ENCODE measurements at regions not wholly inside any gene's neighbourhood (a gene's known extent, or its start where the extent isn't known, plus 50 kb on each side); places are given as distances from the start of the nearest gene placed in this dataset.
A peak's percentile ranks its signal among the peaks of the same experiment; 100 is the strongest.

GRCh38 chr4:160180211-160180610 lies 1077.3 kb downstream of the RAPGEF2 start:
- peak; percentile 60 for DNase-seq (ENCODE audit: low read depth)
- Mint-ChIP-seq H3K4me1 (ENCODE audit: low read depth, unreplicated experiment) (peaks cover 8% of the 10 kb centered on the region), H3K4me3 (ENCODE audit: unreplicated experiment) (no peak overlapping the region), H3K27me3 (ENCODE audit: low read depth, unreplicated experiment) (no peaks in the 10 kb centered on the region), H3K27ac (ENCODE audit: unreplicated experiment) (peak overlapping the region; percentile 29), H3K36me3 (ENCODE audit: low read depth, unreplicated experiment) (no peaks in the 10 kb centered on the region), H3K9me3 (ENCODE audit: unreplicated experiment) (no peaks in the 10 kb centered on the region)
- peak overlapping the region; percentile 17 for H3K4me2 ChIP-seq (ENCODE audit: low read length)
- H3K4me1 ChIP-seq (ENCODE audit: insufficient read depth, low read length), result no peaks in the 10 kb centered on the region
- H3K9ac ChIP-seq (ENCODE audit: low read length), result no peak overlapping the region
- no peak overlapping the region for H2AFZ ChIP-seq (ENCODE audit: low read depth, low read length)
- H3K36me3 ChIP-seq (ENCODE audit: insufficient read depth, low read length), result no peaks in the 10 kb centered on the region
- H3K27me3 ChIP-seq (ENCODE audit: insufficient read depth, low read length), result no peaks in the 10 kb centered on the region
- peak; percentile 47 for FAIRE-seq
- TF ChIP-seq EZH2 (IDR thresholded peaks at IDR 0.05; ENCODE audit: insufficient read depth, low read length) (no peak), CTCF (IDR thresholded peaks at IDR 0.05; ENCODE audit: insufficient read depth, low read depth, low read length) (no peak)
- H3K27ac ChIP-seq (ENCODE audit: low read depth, low read length), result no peak overlapping the region
- H4K20me1 ChIP-seq (ENCODE audit: insufficient read depth, low read length), result no peaks in the 10 kb centered on the region
- H3K9me3 ChIP-seq (ENCODE audit: insufficient read depth, low read depth, low read length), result no peaks in the 10 kb centered on the region
- H3K4me3 ChIP-seq (ENCODE audit: insufficient read depth, low read depth, low read length), result no peak overlapping the region
- H3K79me2 ChIP-seq (ENCODE audit: insufficient read depth, low read length), result no peaks in the 10 kb centered on the region

- Histone ChIP-seq H3K4me1 (ENCODE audit: insufficient read depth, low read length) (no peaks in the 10 kb centered on the region), H3K36me3 (ENCODE audit: insufficient read depth, low read length) (no peaks in the 10 kb centered on the region), H3K27me3 (ENCODE audit: insufficient read depth, low read length) (no peaks in the 10 kb centered on the region), H4K20me1 (ENCODE audit: insufficient read depth, low read length) (no peaks in the 10 kb centered on the region), H3K9ac (ENCODE audit: low read length) (no peak overlapping the region), H3K9me3 (ENCODE audit: insufficient read depth, low read depth, low read length) (no peaks in the 10 kb centered on the region), H2AFZ (ENCODE audit: low read depth, low read length) (no peak overlapping the region), H3K79me2 (ENCODE audit: insufficient read depth, low read length) (no peaks in the 10 kb centered on the region), H3K4me3 (ENCODE audit: insufficient read depth, low read depth, low read length) (no peak overlapping the region), H3K27ac (ENCODE audit: low read depth, low read length) (no peak overlapping the region), H3K4me2 (ENCODE audit: low read length) (no peak overlapping the region)
- DNase-seq (ENCODE audit: low read depth) (no peak), FAIRE-seq (no peak)
- no peaks in the 10 kb centered on the region for H3K9me3 Mint-ChIP-seq (ENCODE audit: unreplicated experiment)
- no peaks in the 10 kb centered on the region for H3K36me3 Mint-ChIP-seq (ENCODE audit: low read depth, unreplicated experiment)
- H3K4me3 Mint-ChIP-seq (ENCODE audit: unreplicated experiment), result no peak overlapping the region
- H3K4me1 Mint-ChIP-seq (ENCODE audit: low read depth, unreplicated experiment), result peaks cover 6% of the 10 kb centered on the region
- H3K27me3 Mint-ChIP-seq (ENCODE audit: low read depth, unreplicated experiment), result no peaks in the 10 kb centered on the region
- H3K27ac Mint-ChIP-seq (ENCODE audit: unreplicated experiment), result no peak overlapping the region
- no peak for TF ChIP-seq EZH2 (IDR thresholded peaks at IDR 0.05; ENCODE audit: insufficient read depth, low read length)
- no peak for TF ChIP-seq CTCF (IDR thresholded peaks at IDR 0.05; ENCODE audit: insufficient read depth, low read depth, low read length)
These were observed 1079.8 kb downstream of the RAPGEF2 start for GRCh38 chr4:160182727-160183126.

DNA sequence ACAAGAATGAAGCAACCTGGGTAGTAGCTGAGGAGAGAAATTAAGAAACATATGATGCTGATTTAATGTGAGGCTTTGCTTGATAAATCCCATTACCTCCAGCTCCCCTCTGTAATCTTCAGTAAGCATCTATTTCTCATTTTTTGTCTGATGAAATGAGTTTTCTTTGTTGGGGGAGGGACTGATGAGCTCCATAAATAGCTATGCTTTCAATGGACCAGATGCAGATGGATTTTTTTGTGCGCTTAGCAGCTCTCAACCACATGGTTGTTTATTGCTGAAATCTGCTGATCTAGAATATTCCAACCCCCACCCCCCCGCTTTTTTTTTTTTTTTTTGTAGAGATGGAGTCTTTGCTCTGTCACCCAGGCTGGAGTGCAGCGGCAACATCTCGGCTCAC lies 1082.0 kb downstream of the RAPGEF2 start:
- no peak for DNase-seq (ENCODE audit: low read depth)
- H3K27me3 Mint-ChIP-seq (ENCODE audit: low read depth, unreplicated experiment), result no peaks in the 10 kb centered on the region
- Histone ChIP-seq H3K9me3 (ENCODE audit: insufficient read depth, low read depth, low read length) (no peaks in the 10 kb centered on the region), H3K9ac (ENCODE audit: low read length) (no peak overlapping the region), H3K4me1 (ENCODE audit: insufficient read depth, low read length) (no peaks in the 10 kb centered on the region), H3K36me3 (ENCODE audit: insufficient read depth, low read length) (no peaks in the 10 kb centered on the region), H4K20me1 (ENCODE audit: insufficient read depth, low read length) (no peaks in the 10 kb centered on the region), H2AFZ (ENCODE audit: low read depth, low read length) (no peak overlapping the region), H3K79me2 (ENCODE audit: insufficient read depth, low read length) (no peaks in the 10 kb centered on the region), H3K27me3 (ENCODE audit: insufficient read depth, low read length) (no peaks in the 10 kb centered on the region), H3K4me2 (ENCODE audit: low read length) (no peak overlapping the region), H3K4me3 (ENCODE audit: insufficient read depth, low read depth, low read length) (no peak overlapping the region), H3K27ac (ENCODE audit: low read depth, low read length) (no peak overlapping the region)
- no peak overlapping the region for H3K27ac Mint-ChIP-seq (ENCODE audit: unreplicated experiment)
- no peak for FAIRE-seq
- no peak for TF ChIP-seq CTCF (IDR thresholded peaks at IDR 0.05; ENCODE audit: insufficient read depth, low read depth, low read length)
- no peak for TF ChIP-seq EZH2 (IDR thresholded peaks at IDR 0.05; ENCODE audit: insufficient read depth, low read length)
- no peak overlapping the region for H3K4me3 Mint-ChIP-seq (ENCODE audit: unreplicated experiment)
- H3K4me1 Mint-ChIP-seq (ENCODE audit: low read depth, unreplicated experiment), result peaks cover 5% of the 10 kb centered on the region
- H3K9me3 Mint-ChIP-seq (ENCODE audit: unreplicated experiment), result no peaks in the 10 kb centered on the region
- H3K36me3 Mint-ChIP-seq (ENCODE audit: low read depth, unreplicated experiment), result no peaks in the 10 kb centered on the region
